HFFc6 (cell line): ENCODE measurements at regions not wholly inside any gene's neighbourhood (a gene's known extent, or its start where the extent isn't known, plus 50 kb on each side); places are given as distances from the start of the nearest gene placed in this dataset.
"Not testable (repeated sequence)": the region's sequence is repeated elsewhere in the genome, so short reads cannot be mapped to it uniquely, and the experiment has no call there.

ENCODE experiments used
- DNase-seq: peaks from one replicate; pipeline ENCODE4 v3.0.0-alpha.2; 2018
- H3K27ac Mint-ChIP-seq: 2 replicates; pipeline ENCODE4 v1.8.0; 2020; ENCODE audit warnings: mild to moderate bottlenecking, mixed read lengths
- H3K27me3 Mint-ChIP-seq: 2 replicates; pipeline ENCODE4 v1.8.0; 2021; ENCODE audit warnings: mild to moderate bottlenecking, moderate library complexity, mixed read lengths; ENCODE audit not compliant: insufficient read depth
- H3K36me3 Mint-ChIP-seq: 2 replicates; pipeline ENCODE4 v1.8.0; 2021; ENCODE audit warnings: low read depth, mixed read lengths
- H3K4me1 Mint-ChIP-seq: 2 replicates; pipeline ENCODE4 v1.8.0; 2020; ENCODE audit warnings: low read depth, mixed read lengths
- H3K4me3 Mint-ChIP-seq: 2 replicates; pipeline ENCODE4 v1.8.0; 2020; ENCODE audit warnings: mild to moderate bottlenecking, moderate library complexity, mixed read lengths
- H3K9me3 Mint-ChIP-seq: 2 replicates; pipeline ENCODE4 v1.8.0; 2020; ENCODE audit warnings: mild to moderate bottlenecking, mixed read lengths
- CTCF ChIP-seq: fragments of 200-600 bp; sonication (generic); IDR thresholded peaks from 2 replicates; pipeline ENCODE4 v1.5.0; 2021; ENCODE audit warnings: antibody characterized with exemption, mild to moderate bottlenecking

GRCh38 chr3:139263798-139264197 is 80.0 kb upstream of the MRPS22 start:
- H3K4me3 Mint-ChIP-seq = no peak overlapping the region
- no peak for DNase-seq
- no peak for TF ChIP-seq CTCF
- no peak overlapping the region for H3K27ac Mint-ChIP-seq
- no peaks in the 10 kb centered on the region for H3K9me3 Mint-ChIP-seq
- no peaks in the 10 kb centered on the region for H3K36me3 Mint-ChIP-seq
- H3K27me3 Mint-ChIP-seq = peaks cover 19% of the 10 kb centered on the region
- no peaks in the 10 kb centered on the region for H3K4me1 Mint-ChIP-seq

GRCh38 chr3:139264375-139264774 is 79.4 kb upstream of the MRPS22 start:
- Mint-ChIP-seq H3K27ac (no peak overlapping the region), H3K4me3 (no peak overlapping the region), H3K36me3 (no peaks in the 10 kb centered on the region), H3K27me3 (peaks cover 19% of the 10 kb centered on the region), H3K4me1 (no peaks in the 10 kb centered on the region), H3K9me3 (no peaks in the 10 kb centered on the region)
- TF ChIP-seq CTCF = no peak
- DNase-seq = no peak

GRCh38 chr3:139265131-139266016 is 78.4 kb upstream of the MRPS22 start:
- no peaks in the 10 kb centered on the region for H3K4me1 Mint-ChIP-seq
- H3K27me3 Mint-ChIP-seq = peaks cover 15% of the 10 kb centered on the region; the same call in 1 of the 2 replicates
- DNase-seq = no peak
- no peak for TF ChIP-seq CTCF
- no peaks in the 10 kb centered on the region for H3K9me3 Mint-ChIP-seq
- no peak overlapping the region for H3K4me3 Mint-ChIP-seq
- H3K27ac Mint-ChIP-seq = no peak overlapping the region
- H3K36me3 Mint-ChIP-seq = no peaks in the 10 kb centered on the region

GRCh38 chr3:139267300-139268246 is 76.2 kb upstream of the MRPS22 start:
- no peaks in the 10 kb centered on the region for H3K9me3 Mint-ChIP-seq
- TF ChIP-seq CTCF = no peak
- no peak overlapping the region for H3K27ac Mint-ChIP-seq
- peaks cover 18% of the 10 kb centered on the region; the same call in 1 of the 2 replicates for H3K27me3 Mint-ChIP-seq
- H3K36me3 Mint-ChIP-seq = no peaks in the 10 kb centered on the region
- H3K4me3 Mint-ChIP-seq = no peak overlapping the region
- DNase-seq = no peak
- no peaks in the 10 kb centered on the region for H3K4me1 Mint-ChIP-seq

GRCh38 chr3:139269984-139270383 is 73.8 kb upstream of the MRPS22 start:
- Mint-ChIP-seq H3K9me3 (no peaks in the 10 kb centered on the region), H3K36me3 (no peaks in the 10 kb centered on the region), H3K4me3 (no peak overlapping the region), H3K4me1 (no peaks in the 10 kb centered on the region), H3K27me3 (peaks cover 10% of the 10 kb centered on the region; the same call in 1 of the 2 replicates), H3K27ac (no peak overlapping the region)
- TF ChIP-seq CTCF = no peak
- DNase-seq = no peak

- not testable (repeated sequence) for DNase-seq, H3K4me1 Mint-ChIP-seq, H3K36me3 Mint-ChIP-seq, H3K27ac Mint-ChIP-seq, H3K4me3 Mint-ChIP-seq, H3K9me3 Mint-ChIP-seq
- H3K27me3 Mint-ChIP-seq = peaks cover 10% of the 10 kb centered on the region; the same call in 1 of the 2 replicates
Measured at GRCh38 chr3:139270652-139271051, 73.2 kb upstream of the MRPS22 start.
